SK-N-SH treated with all-trans-retinoic acid at 6 μM for 48 hours (cell line): ENCODE measurements at regions not wholly inside any gene's neighbourhood (a gene's known extent, or its start where the extent isn't known, plus 50 kb on each side); places are given as distances from the start of the nearest gene placed in this dataset.

Experiments used
- ATAC-seq: fragments of 200-7000 bp; cut with Tn5 transposase; 3 replicates; pipeline ENCODE4 v1.9.1; 2020; ENCODE audit warnings: mild to moderate bottlenecking, moderate library complexity
- ARNTL ChIP-seq: fragments of 450-650 bp; formaldehyde crosslinking; IDR thresholded peaks from 2 replicates; pipeline ENCODE4 v1.5.0; 2020; ENCODE audit warnings: low read depth, mild to moderate bottlenecking, moderate library complexity, borderline replicate concordance
- CSDC2 ChIP-seq: fragments of 250-450 bp; sonication (Bioruptor Pico); IDR thresholded peaks from 2 replicates; pipeline ENCODE4 v1.5.0; 2020; ENCODE audit warnings: mild to moderate bottlenecking, moderate library complexity
- ESRRG ChIP-seq: fragments of 250-450 bp; sonication (Bioruptor Pico); IDR thresholded peaks from 2 replicates; pipeline ENCODE4 v1.6.1; 2021; ENCODE audit warnings: mild to moderate bottlenecking
- GLIS3 ChIP-seq: fragments of 250-450 bp; sonication (Bioruptor Pico); IDR thresholded peaks from 2 replicates; pipeline ENCODE4 v1.5.0; 2020; ENCODE audit warnings: mild to moderate bottlenecking, moderate library complexity
- OSR1 ChIP-seq: fragments of 250-450 bp; sonication (Bioruptor Pico); IDR thresholded peaks from 2 replicates; pipeline ENCODE4 v1.8.0; 2022; ENCODE audit warnings: moderate library complexity, mild to moderate bottlenecking, inconsistent platforms
- PATZ1 ChIP-seq: fragments of 250-450 bp; sonication (Bioruptor Pico); IDR thresholded peaks from 2 replicates; pipeline ENCODE4 v1.8.0; 2020; ENCODE audit warnings: mild to moderate bottlenecking, moderate library complexity, borderline replicate concordance
- PPARA ChIP-seq: fragments of 250-450 bp; sonication (Bioruptor Pico); IDR thresholded peaks from 2 replicates; pipeline ENCODE4 v1.5.0; 2020; ENCODE audit warnings: mild to moderate bottlenecking, borderline replicate concordance
- RARB ChIP-seq: fragments of 250-450 bp; sonication (Bioruptor Pico); IDR thresholded peaks from 2 replicates; pipeline ENCODE4 v1.8.0; 2021; ENCODE audit warnings: mild to moderate bottlenecking, moderate library complexity
- TCF4 ChIP-seq: fragments of 250-450 bp; sonication (Bioruptor Pico); IDR thresholded peaks from 2 replicates; pipeline ENCODE4 v1.8.0; 2021; ENCODE audit warnings: mild to moderate bottlenecking, moderate library complexity, borderline replicate concordance
- TOX ChIP-seq: fragments of 250-450 bp; sonication (Bioruptor Pico); IDR thresholded peaks from 2 replicates; pipeline ENCODE4 v1.8.0; 2021; ENCODE audit warnings: mild to moderate bottlenecking, moderate library complexity, borderline replicate concordance
- TSHZ2 ChIP-seq: fragments of 250-450 bp; sonication (Bioruptor Pico); IDR thresholded peaks from 2 replicates; pipeline ENCODE4 v1.5.0; 2020; ENCODE audit warnings: mild to moderate bottlenecking, moderate library complexity
- ZC3H10 ChIP-seq: fragments of 250-450 bp; sonication (Bioruptor Pico); IDR thresholded peaks from 2 replicates; pipeline ENCODE4 v1.5.1; 2021; ENCODE audit warnings: mild to moderate bottlenecking, moderate library complexity
- ZNF70 ChIP-seq: fragments of 450-650 bp; formaldehyde crosslinking; IDR thresholded peaks from 2 replicates; pipeline ENCODE4 v1.5.0; 2020; ENCODE audit warnings: mild to moderate bottlenecking, moderate library complexity
- ZNF8 ChIP-seq: fragments of 450-650 bp; formaldehyde crosslinking; IDR thresholded peaks from 2 replicates; pipeline ENCODE4 v1.5.0; 2020; ENCODE audit warnings: mild to moderate bottlenecking, moderate library complexity
- TF ChIP-seq, protein P1 (sequence below): fragments of 250-450 bp; sonication (Bioruptor Pico); IDR thresholded peaks from 2 replicates; pipeline ENCODE4 v1.8.0; 2021; ENCODE audit warnings: low read depth, mild to moderate bottlenecking, moderate library complexity, borderline replicate concordance
- TF ChIP-seq, protein P2 (sequence below): fragments of 250-450 bp; sonication (Bioruptor Pico); IDR thresholded peaks from 2 replicates; pipeline ENCODE4 v1.5.1; 2021; ENCODE audit warnings: mild to moderate bottlenecking, moderate library complexity
- TF ChIP-seq, protein P3 (sequence below): fragments of 250-450 bp; sonication (Bioruptor Pico); IDR thresholded peaks from 2 replicates; pipeline ENCODE4 v1.5.1; 2020; ENCODE audit warnings: low read depth, mild to moderate bottlenecking, moderate library complexity

- no peak for ATAC-seq
Measured at GRCh38 chr12:131230340-131231031, 276.8 kb downstream of the ADGRD1 start.

GRCh38 chr12:131231032-131231980, 277.6 kb downstream of the ADGRD1 start:
- no peak for ATAC-seq
- TF ChIP-seq ESRRG (CRISPR knock-in tag): no peak
- TF ChIP-seq GLIS3: no peak
- no peak for TF ChIP-seq ZC3H10 (CRISPR knock-in tag)
- no peak for TF ChIP-seq TOX (CRISPR knock-in tag)
- TF ChIP-seq ARNTL (CRISPR knock-in tag): no peak
- TF ChIP-seq PPARA (CRISPR knock-in tag): no peak
- no peak for TF ChIP-seq RARB (CRISPR knock-in tag)
- no peak for TF ChIP-seq OSR1 (CRISPR knock-in tag)
- TF ChIP-seq, protein P1, sequence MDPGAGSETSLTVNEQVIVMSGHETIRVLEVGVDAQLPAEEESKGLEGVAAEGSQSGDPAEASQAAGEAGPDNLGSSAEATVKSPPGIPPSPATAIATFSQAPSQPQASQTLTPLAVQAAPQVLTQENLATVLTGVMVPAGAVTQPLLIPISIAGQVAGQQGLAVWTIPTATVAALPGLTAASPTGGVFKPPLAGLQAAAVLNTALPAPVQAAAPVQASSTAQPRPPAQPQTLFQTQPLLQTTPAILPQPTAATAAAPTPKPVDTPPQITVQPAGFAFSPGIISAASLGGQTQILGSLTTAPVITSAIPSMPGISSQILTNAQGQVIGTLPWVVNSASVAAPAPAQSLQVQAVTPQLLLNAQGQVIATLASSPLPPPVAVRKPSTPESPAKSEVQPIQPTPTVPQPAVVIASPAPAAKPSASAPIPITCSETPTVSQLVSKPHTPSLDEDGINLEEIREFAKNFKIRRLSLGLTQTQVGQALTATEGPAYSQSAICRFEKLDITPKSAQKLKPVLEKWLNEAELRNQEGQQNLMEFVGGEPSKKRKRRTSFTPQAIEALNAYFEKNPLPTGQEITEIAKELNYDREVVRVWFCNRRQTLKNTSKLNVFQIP (CRISPR knock-in tag): no peak

More at GRCh38 chr12:131230340-131231031, 276.8 kb downstream of the ADGRD1 start:
- TF ChIP-seq ZC3H10 (CRISPR knock-in tag) (no peak), RARB (CRISPR knock-in tag) (no peak), ZNF8 (no peak), TSHZ2 (CRISPR knock-in tag) (no peak), PATZ1 (no peak), GLIS3 (no peak)
- TF ChIP-seq, protein P2, sequence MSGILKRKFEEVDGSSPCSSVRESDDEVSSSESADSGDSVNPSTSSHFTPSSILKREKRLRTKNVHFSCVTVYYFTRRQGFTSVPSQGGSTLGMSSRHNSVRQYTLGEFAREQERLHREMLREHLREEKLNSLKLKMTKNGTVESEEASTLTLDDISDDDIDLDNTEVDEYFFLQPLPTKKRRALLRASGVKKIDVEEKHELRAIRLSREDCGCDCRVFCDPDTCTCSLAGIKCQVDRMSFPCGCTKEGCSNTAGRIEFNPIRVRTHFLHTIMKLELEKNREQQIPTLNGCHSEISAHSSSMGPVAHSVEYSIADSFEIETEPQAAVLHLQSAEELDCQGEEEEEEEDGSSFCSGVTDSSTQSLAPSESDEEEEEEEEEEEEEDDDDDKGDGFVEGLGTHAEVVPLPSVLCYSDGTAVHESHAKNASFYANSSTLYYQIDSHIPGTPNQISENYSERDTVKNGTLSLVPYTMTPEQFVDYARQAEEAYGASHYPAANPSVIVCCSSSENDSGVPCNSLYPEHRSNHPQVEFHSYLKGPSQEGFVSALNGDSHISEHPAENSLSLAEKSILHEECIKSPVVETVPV (CRISPR knock-in tag): no peak

DNA sequence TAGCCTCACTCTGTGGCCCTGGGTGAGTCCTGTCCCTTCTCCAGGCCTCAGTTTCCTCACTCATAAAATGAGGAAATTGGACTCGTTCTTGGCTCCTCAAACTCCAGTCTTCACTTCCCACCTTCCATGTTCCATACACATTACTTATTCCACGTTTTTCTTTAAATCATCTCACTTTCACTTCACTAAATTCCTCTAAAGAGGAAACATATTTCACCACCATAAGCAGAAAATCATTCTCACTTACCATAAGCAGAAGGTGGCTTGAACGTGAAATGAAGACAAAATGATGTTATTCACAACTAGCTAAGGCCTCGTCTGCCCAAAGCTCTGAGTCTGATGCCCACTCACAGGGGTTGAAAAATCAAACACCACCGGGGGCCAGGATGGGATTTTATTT, 278.3 kb downstream of the ADGRD1 start:
- ATAC-seq: no peak
- TF ChIP-seq CSDC2 (CRISPR knock-in tag) (no peak), TSHZ2 (CRISPR knock-in tag) (no peak), ARNTL (CRISPR knock-in tag) (no peak), OSR1 (CRISPR knock-in tag) (no peak), TCF4 (CRISPR knock-in tag) (no peak), TOX (CRISPR knock-in tag) (no peak), PATZ1 (no peak), GLIS3 (no peak), RARB (CRISPR knock-in tag) (no peak), ZNF8 (no peak), ZNF70 (no peak)
- TF ChIP-seq, protein P3, sequence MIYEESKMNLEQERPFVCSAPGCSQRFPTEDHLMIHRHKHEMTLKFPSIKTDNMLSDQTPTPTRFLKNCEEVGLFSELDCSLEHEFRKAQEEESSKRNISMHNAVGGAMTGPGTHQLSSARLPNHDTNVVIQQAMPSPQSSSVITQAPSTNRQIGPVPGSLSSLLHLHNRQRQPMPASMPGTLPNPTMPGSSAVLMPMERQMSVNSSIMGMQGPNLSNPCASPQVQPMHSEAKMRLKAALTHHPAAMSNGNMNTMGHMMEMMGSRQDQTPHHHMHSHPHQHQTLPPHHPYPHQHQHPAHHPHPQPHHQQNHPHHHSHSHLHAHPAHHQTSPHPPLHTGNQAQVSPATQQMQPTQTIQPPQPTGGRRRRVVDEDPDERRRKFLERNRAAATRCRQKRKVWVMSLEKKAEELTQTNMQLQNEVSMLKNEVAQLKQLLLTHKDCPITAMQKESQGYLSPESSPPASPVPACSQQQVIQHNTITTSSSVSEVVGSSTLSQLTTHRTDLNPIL (CRISPR knock-in tag): no peak
- TF ChIP-seq, protein P1 (CRISPR knock-in tag): no peak
